K562 (cell line): ENCODE measurements at regions not wholly inside any gene's neighbourhood (a gene's known extent, or its start where the extent isn't known, plus 50 kb on each side); places are given as distances from the start of the nearest gene placed in this dataset.

Experiments used
- CHD2 ChIP-seq: IDR thresholded peaks from 2 replicates; pipeline ENCODE4 v1.6.1; 2011; ENCODE audit warnings: low read depth, low read length
- DIDO1 ChIP-seq: fragments of 450-650 bp; IDR thresholded peaks from 2 replicates; pipeline ENCODE4 v1.6.1; 2016; ENCODE audit warnings: low read depth, missing biosample characterization, missing genetic modification characterization
- GATAD2A ChIP-seq: fragments of 450-650 bp; IDR thresholded peaks from 2 replicates; pipeline ENCODE4 v1.6.1; 2017
- GTF2F1 ChIP-seq: IDR thresholded peaks from 2 replicates; pipeline ENCODE4 v1.6.1; 2011; ENCODE audit warnings: low read depth, low read length, improper control_type of control experiment
- HDGF ChIP-seq: fragments of 450-650 bp; IDR thresholded peaks from 2 replicates; pipeline ENCODE4 v1.6.1; 2016
- HMG20B ChIP-seq: fragments of 250-450 bp; sonication (Bioruptor Pico); IDR thresholded peaks from 2 replicates; pipeline ENCODE4 v1.5.0; 2021; ENCODE audit warnings: mild to moderate bottlenecking
- IRF2 ChIP-seq: sonication (generic); formaldehyde crosslinking; IDR thresholded peaks from 2 replicates; pipeline ENCODE4 v1.8.1; 2022; ENCODE audit warnings: mild to moderate bottlenecking, missing genetic modification reagents
- JUND ChIP-seq, 2 experiments: IDR thresholded peaks; 2 replicates in 1 of 2; 3 replicates in 1 of 2; pipeline ENCODE4 v1.6.1; 2011; ENCODE audit warnings: borderline replicate concordance in 2 of 2, low read depth in 2 of 2, low read length in 2 of 2, improper control_type of control experiment in 1 of 2, missing biosample characterization in 1 of 2, missing genetic modification characterization in 1 of 2, missing genetic modification reagents in 1 of 2
- NONO ChIP-seq, 2 experiments: fragments of 200-400 bp in 1 of 2; fragments of 450-650 bp in 1 of 2; formaldehyde crosslinking in 1 of 2; IDR thresholded peaks; 2 replicates each; pipeline ENCODE4 v1.6.1; 2017; ENCODE audit warnings: low read depth in 2 of 2, mild to moderate bottlenecking in 2 of 2, moderate library complexity in 2 of 2, low read length in 1 of 2
- POLR2A ChIP-seq: fragments of 450-650 bp; conservative IDR thresholded peaks from 2 replicates; pipeline ENCODE4 v1.6.1; 2016
- ZBTB11 ChIP-seq, 3 experiments: fragments of 200-800 bp in 1 of 3; fragments of 250-450 bp in 1 of 3; fragments of 450-650 bp in 1 of 3; sonication (Bioruptor Pico) in 1 of 3; sonication (Bioruptor generic) in 1 of 3; formaldehyde crosslinking in 1 of 3; IDR thresholded peaks; 2 replicates each; pipeline versions ENCODE4 v1.6.1 to v1.8.0; 2016 to 2022; ENCODE audit warnings: mild to moderate bottlenecking in 2 of 3, missing genetic modification characterization in 2 of 3, missing compliant biosample characterization in 1 of 3, moderate library complexity in 1 of 3
- ZNF24 ChIP-seq: fragments of 450-650 bp; IDR thresholded peaks from 2 replicates; pipeline ENCODE4 v1.6.1; 2016
- ZNF324 ChIP-seq: fragments of 250-450 bp; sonication (Bioruptor Pico); IDR thresholded peaks from 2 replicates; pipeline ENCODE4 v1.4.0; 2020; ENCODE audit warnings: mild to moderate bottlenecking
- TF ChIP-seq, protein P1 (sequence below), 3 experiments: IDR thresholded peaks in 2 of 3; conservative IDR thresholded peaks in 1 of 3; 2 replicates each; pipeline ENCODE4 v1.5.1; 2011 to 2012; ENCODE audit warnings: low read length in 3 of 3, mild to moderate bottlenecking in 3 of 3, control low read depth in 2 of 3, improper control_type of control experiment in 1 of 3, inconsistent platforms in 1 of 3, low read depth in 1 of 3, mixed read lengths in 1 of 3, moderate library complexity in 1 of 3; ENCODE audit not compliant: insufficient read depth in 2 of 3

- TF ChIP-seq CHD2 (no peak), HDGF (no peak), GTF2F1 (no peak), ZNF324 (CRISPR knock-in tag) (no peak), ZBTB11 (CRISPR knock-in tag; IDR thresholded peaks at IDR 0.05) (no peak), HMG20B (CRISPR knock-in tag) (no peak), ZNF24 (no peak), POLR2A (no peak), DIDO1 (tag) (no peak), JUND (IDR thresholded peaks at IDR 0.05; ENCODE audit: borderline replicate concordance, low read depth, low read length) (no peak), JUND (tag; IDR thresholded peaks at IDR 0.05; ENCODE audit: borderline replicate concordance, low read depth, low read length) (no peak), NONO (IDR thresholded peaks at IDR 0.05; ENCODE audit: low read depth in 2 of 2, low read length in 1 of 2) (no peak), GATAD2A (no peak), IRF2 (CRISPR knock-in tag) (no peak)
- TF ChIP-seq, protein P1, sequence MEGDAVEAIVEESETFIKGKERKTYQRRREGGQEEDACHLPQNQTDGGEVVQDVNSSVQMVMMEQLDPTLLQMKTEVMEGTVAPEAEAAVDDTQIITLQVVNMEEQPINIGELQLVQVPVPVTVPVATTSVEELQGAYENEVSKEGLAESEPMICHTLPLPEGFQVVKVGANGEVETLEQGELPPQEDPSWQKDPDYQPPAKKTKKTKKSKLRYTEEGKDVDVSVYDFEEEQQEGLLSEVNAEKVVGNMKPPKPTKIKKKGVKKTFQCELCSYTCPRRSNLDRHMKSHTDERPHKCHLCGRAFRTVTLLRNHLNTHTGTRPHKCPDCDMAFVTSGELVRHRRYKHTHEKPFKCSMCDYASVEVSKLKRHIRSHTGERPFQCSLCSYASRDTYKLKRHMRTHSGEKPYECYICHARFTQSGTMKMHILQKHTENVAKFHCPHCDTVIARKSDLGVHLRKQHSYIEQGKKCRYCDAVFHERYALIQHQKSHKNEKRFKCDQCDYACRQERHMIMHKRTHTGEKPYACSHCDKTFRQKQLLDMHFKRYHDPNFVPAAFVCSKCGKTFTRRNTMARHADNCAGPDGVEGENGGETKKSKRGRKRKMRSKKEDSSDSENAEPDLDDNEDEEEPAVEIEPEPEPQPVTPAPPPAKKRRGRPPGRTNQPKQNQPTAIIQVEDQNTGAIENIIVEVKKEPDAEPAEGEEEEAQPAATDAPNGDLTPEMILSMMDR (IDR thresholded peaks at IDR 0.05 in 2 of 3, conservative IDR thresholded peaks at IDR 0.05 in 1 of 3; ENCODE audit: insufficient read depth in 2 of 3, low read depth in 1 of 3, low read length in 3 of 3) = peak; percentile 58 to 79 (median 63)
These were observed 751.1 kb downstream of the TMEM121 start for GRCh38 chr14:106277503-106277902.
